HG02973 (cell line): ENCODE measurements at regions not wholly inside any gene's neighbourhood (a gene's known extent, or its start where the extent isn't known, plus 50 kb on each side); places are given as distances from the start of the nearest gene placed in this dataset.
"Not testable (repeated sequence)": the region's sequence is repeated elsewhere in the genome, so short reads cannot be mapped to it uniquely, and the experiment has no call there.

Source experiments
- ATAC-seq: cut with Tn5 transposase; IDR thresholded peaks from one replicate; pipeline ENCODE4 v1.9.1; 2021; ENCODE audit warnings: moderate library complexity; ENCODE audit not compliant: unreplicated experiment

DNA sequence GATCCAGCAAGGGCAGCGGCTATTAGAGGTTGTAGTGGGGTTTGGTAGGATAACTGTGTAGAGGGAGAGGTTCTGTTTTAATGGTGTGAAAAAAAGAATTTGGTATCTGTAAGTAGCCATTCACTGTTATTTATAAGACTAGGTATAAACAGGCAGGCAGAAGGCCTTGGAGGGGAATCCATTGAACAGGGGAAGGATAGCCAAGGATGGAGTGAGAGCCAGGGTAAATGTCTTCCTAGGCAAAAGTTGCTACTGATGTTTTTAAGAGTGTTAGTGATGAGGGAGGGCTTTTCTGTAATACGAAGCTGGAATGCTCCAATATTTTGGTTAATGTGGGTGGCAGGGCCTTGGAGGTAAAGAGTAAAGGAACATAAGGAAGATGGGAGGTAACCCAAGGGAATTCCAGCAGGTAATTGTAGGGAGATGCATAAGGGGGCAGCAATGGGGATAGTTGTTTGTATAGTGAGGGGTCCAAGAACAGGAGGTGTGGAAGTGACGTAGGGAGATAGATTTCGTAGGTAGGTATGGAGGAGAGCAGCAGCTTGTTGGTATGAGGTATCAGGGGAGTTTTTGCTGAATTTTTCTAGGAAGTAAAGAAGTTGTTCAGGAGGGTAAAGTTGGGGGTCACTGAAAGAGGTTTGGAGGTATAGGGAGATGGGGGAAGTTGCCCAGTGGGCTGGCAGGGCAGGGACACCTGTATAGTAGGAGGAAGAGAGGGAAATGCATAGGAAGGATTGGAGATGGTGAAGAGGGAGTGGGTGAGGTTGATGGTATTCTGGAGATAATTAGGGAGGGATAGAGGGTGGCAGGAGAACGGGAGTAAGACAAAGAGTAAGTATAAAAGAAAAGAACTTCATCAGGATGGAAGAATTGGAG lies 752.4 kb upstream of the ADGRB3 start:
- no peak for ATAC-seq

DNA sequence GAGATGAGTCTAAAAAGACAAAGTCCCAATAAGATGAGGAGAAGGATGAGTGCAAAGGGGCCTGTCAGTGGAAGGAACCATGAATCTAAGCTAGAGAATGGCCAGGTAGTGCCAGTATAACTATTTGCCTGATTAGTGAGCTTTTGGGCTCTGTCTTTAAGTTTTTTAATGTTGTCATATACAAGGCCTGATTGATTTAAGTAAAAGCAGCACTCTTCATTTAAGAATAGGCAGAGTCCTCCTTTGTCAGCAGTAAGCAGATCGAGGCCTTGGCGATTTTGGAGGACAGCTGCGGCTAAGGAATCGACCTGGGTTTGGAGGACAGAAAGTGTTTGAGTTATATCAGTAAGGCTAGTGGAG lies 753.4 kb upstream of the ADGRB3 start:
- ATAC-seq: no peak

DNA sequence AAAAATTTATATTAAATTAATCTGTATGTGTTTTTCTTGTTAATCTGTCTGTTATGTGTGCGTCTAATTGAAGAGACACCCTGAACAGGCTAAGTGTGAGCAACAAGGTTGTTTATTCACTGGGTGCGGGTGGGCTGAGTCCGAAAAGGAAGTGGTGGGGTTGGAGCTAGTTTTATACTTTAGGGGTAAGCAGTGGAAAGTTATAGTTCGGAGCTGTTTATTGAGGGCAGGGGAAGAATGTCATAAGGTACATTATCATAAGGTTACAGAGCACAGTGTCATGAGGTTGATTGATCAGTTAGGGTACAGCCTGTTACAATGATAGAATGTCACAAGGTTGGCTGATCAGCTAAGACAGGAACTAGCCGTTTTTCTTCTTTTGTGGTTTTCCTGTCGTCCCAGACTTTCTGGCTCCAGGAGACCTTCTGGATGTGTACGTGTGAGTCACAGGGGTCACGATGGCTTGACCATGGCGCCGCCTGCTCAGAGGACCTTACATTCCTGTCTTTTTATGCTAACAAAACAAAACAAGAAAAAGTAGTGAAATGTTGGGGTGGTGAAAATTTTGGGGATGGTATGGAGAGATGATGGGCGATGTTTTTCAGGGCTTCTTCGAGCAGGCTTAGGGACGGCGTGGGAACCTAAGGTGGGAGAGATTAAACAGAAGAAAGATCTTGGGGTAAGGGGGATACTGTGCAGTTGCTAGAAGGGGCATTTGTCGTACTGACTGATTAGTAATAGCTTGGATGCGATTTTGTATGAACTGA lies 754.0 kb upstream of the ADGRB3 start:
- no peak for ATAC-seq

DNA sequence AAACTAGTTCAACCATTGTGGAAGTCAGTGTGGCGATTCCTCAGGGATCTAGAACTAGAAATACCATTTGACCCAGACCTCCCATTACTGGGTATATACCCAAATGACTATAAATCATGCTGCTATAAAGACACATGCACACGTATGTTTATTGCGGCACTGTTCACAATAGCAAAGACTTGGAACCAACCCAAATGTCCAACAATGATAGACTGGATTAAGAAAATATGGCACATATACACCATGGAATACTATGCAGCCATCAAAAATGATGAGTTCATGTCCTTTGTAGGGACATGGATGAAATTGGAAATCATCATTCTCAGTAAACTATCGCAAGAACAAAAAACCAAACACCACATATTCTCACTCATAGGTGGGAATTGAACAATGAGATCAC lies 754.7 kb upstream of the ADGRB3 start:
- not testable (repeated sequence) for ATAC-seq

DNA sequence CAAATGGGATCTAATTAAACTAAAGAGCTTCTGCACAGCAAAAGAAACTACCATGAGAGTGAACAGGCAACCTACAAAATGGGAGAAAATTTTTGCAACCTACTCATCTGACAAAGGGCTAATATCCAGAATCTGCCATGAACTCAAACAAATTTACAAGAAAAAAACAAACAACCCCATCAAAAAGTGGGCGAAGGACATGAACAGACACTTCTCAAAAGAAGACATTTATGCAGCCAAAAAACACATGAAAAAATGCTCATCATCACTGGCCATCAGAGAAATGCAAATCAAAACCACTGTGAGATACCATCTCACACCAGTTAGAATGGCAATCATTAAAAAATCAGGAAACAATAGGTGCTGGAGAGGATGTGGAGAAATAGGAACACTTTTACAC lies 755.2 kb upstream of the ADGRB3 start:
- not testable (repeated sequence) for ATAC-seq

DNA sequence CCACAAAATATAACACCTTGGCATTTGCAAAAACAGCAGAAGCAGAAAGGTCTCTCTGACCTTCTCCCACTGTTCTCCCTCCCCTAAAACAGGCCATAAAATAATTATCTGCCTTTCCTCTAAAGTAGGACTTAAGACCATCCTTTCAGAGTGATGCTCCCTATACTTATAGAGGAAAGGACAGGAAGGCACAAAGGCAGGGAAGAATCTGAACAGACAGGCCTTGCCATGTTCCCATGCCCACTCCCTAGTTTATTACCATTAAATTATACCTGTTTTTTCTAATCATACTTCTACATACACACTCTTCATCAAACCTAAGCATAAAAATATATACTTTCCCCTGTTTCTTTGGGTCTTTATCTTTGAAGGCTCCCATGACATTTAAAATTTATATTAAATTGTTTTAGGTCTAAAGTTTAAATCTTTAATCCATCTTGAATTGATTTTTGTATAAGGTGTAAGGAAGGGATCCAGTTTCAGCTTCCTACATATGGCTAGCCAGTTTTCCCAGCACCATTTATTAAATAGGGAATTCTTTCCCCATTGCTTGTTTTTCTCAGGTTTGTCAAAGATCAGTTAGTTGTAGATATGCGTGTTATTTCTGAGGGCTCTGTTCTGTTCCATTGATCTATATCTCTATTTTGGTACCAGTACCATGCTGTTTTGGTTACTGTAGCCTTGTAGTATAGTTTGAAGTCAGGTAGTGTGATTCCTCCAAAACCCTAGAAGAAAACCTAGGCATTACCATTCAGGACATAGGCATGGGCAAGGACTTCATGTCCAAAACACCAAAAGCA lies 755.8 kb upstream of the ADGRB3 start:
- ATAC-seq: not testable (repeated sequence)

DNA sequence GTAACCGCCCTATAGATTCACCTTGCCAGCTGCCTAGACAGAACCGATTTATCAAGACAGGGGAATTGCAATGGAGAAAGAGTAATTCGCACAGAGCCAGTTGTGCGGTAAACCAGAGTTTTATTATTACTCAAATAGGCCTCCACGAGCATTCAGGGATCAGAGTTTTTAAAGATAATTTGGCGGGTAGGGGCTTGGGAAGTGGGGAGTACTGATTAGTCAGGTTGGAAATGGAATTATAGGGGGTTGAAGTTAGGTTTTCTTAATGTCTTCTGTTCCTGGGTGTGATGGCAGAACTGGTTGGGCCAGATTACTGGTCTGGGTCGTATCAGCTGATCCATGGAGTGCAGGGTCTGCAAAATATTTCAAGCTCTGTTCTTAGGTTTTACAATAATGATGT lies 756.9 kb upstream of the ADGRB3 start:
- ATAC-seq: not testable (repeated sequence)

DNA sequence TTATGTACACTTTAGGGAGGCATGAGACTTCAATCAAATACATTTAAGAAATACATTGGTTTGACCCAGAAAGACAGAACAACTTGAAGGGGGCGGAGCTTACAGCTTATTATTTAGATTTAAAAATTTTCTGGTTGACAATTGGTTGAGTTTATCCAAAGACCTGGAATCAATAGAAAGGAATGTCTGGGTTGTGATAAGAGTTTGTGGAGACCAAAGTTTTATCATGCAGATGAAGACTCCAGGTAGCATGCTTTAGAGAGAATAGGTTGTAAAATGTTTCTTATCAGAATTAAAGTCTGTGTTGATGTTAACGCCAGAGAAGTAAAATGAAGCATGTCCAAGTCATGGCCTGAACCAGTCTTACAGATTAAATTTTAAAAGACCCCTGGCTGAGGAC lies 757.8 kb upstream of the ADGRB3 start:
- ATAC-seq: no peak

DNA sequence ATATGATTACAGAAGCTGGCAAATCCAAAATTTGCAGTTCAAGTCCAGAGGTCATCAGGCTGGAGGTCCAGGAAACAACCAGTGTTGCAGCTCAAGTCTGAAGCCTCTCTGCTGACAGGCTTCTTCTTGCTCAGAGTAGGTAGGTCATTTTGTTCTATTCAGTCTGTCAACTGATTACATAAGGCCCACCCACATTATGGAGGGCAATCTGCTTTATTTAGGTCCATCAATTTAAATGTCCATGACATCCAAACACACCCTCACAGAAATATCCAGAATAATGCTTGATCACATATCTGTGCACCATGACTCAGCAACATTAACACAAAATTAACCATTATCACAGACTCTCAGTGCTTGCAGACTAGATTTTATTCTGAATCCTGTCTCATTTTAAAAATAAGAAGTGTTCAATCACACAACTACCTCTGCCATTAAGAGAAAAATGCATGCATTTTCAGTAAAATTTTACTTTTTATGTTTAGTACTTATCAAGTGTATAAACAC lies 759.2 kb upstream of the ADGRB3 start:
- ATAC-seq: no peak

DNA sequence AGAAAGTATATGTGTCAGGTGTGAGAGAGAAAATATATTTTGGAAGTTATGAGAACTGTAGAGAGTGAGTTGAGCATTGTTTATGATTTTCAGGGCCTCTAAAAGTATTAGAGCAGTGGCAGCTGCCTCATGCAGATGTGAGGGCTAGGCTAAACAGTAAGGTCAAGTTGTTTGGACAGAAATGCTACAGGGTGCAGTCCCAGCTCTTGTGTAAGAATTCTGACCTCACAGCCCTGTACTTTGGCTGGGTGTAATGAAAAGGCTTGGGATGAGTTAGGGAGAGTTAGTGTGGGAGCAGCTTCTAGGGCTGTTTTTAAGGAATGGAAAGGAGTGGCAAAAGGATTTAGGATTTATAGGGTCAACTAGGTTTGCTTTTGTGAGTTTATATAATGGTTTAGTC lies 764.8 kb upstream of the ADGRB3 start:
- no peak for ATAC-seq

DNA sequence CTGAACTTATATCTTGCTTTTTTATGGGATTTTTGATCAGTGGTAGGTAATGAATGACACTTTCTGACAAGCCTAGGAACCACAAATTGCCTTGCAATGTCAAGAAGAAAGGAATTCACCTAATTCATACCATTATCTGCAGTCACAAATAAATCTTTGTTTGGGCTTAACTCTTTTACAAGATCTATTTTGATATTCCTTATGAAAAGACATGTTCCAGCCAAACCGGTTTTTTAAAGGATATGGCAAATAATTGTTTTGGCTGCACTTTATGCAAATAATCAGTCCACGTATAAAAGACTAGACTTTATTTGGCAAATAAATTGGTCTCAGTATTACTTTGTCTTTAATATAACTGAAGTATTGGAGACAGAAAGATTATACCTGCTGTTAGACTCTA lies 771.7 kb upstream of the ADGRB3 start:
- no peak for ATAC-seq

DNA sequence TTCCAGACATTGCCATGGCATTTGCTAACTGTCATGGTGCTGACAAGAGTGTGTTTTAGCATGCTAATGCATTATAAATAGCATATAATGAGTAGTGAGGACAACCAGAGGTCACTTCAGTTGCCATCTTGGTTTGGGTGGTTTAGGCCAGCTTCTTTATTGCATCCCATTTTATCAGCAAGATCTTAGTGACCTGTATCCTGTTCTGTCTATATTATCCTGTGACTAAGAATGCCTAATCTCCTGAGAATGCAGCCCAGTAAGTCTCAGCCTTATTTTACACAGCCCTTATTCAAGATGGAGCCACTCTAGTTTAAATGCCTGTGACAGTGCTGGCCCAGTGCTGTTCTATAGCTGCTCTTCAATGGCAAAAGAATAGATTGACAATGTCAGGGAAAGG lies 781.0 kb upstream of the ADGRB3 start:
- ATAC-seq: no peak

DNA sequence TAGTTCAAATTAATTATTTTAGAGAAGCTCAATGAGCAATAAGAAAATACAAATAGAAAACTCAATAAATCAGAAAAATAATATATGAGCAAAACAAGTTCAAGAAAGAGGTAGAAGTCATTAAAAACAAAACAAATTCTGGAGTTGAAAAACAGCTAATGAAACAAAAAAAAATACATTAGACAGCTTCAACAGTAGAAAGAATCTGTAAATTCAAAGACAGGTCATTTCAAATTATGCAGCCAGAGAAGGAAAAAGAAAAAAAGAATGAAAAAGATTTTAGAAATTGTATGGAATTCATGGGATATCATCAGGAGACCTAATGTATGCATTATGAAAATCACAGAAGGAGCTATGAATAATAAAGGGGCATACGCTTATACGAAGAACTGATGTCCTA lies 795.3 kb upstream of the ADGRB3 start:
- no peak for ATAC-seq

DNA sequence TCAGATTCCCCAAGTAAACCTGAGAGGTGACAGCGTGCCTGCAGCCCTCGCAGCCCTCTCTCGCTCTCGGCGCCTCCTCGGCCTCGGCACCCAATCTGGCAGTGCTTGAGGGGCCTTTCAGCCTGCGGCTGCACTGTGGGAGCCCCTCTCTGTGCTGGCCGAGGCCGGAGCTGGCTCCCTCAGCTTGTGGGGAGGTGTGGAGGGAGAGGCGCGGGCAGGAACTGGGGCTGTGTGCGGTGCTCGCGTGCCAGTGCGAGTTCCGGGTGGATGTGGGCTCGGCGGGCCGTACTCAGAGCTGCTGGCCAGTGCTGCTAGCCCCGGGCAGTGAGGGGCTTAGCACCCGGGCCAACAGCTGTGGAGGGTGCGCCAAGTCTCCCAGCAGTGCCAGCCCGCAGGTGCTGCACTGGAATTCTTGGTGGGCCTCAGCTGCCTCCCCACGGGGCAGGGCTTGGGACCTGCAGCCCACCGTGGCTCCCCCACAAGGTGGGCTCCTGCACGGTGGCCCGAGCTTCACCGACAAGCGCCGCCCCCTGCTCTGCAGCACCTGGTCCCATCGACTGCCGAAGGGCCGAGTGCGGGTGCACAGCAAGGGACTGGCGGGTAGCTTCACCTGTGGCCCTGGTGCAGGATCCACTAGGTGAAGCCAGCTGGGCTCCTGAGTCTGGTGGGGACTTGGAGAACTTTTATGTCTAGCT lies 809.7 kb upstream of the ADGRB3 start:
- no peak for ATAC-seq

DNA sequence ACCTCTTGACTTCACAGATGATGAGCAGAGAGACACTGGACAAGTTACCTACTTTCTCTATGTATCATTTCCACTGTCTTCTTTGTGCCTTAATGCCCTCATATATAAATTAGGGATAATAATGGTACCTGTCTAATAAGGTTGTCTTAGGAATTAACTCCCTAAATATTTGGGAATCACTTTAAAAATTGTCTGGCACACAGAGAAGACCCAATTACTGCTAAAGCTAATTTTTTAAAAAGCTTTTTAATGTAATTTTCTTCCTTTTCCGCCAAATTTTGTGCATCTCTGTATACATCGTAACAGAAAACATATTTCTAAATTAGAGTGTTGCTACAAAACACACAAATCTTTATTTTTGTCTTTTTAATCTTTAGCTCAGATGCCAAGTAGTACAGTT lies 816.8 kb upstream of the ADGRB3 start:
- no peak for ATAC-seq

DNA sequence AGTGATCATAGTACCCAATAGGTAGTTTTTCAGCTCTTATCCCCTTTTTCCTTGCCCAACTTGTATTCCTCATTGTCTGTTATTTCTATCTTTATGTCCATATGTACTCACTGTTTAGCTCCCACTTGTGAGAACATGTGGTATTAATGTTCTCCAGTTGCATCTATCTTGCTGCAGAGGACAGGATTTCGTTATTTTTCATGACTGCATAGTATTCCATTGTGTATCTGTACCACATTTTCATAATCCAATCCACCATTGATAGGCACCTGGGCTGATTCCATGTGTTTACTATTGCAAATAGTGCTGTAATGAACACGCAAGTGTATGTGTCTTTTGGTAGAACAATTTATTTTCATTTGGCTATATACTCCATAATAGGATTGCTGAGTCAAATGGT lies 819.5 kb upstream of the ADGRB3 start:
- no peak for ATAC-seq

DNA sequence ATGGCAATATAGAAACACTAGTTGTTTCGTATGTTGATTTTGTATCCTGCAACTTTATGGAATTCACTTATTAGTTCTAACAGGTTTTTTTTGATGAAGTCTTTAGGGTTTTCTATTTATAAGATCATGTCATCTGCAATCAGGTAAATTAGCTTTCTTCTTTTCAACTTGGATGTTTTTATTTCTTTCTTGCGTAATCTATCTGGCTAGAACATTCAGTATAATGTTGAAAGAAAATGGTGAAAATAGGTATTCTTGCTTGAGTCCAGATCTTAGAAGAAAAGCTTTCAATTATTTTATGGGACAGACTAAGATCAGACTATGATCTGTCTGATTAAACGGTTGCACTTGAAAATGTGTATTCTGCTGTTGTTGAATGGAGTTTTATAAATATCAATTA lies 820.8 kb upstream of the ADGRB3 start:
- no peak for ATAC-seq

DNA sequence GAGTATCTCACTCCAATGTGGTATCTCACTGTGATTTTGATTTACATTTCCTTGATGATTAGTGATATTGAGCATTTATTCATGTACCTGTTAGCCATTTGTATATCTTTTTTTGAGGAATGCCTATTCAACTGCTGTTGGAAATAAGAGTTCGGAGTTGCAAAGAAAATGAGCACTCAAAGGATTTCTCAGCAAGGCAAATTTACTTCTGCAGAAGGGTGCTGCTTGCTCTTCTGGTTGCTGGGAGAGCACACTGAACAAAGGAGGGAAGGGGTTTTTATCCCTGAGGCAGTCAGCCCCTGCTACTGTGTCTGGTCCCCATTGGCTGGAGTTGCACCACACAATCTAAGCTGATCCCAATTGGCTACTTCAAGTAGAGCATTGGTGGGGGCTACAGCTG lies 822.4 kb upstream of the ADGRB3 start:
- ATAC-seq: no peak

DNA sequence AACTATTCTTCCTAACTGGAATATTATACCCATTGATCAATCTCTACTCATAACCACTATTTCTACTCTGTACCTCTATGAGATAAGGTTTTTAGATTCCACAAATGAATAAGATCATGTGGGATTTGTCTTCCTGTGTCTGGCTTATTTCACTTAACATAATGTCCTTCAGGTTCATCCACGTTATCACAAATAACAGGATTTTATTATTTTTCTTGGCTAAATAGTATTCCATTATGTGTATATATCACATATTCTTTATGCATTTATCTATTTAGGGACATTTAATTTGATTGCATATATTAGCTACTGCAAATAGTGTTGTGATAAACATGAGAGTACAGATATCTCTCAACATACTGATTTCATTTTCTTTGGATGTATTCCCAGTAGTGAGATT lies 823.0 kb upstream of the ADGRB3 start:
- no peak for ATAC-seq

DNA sequence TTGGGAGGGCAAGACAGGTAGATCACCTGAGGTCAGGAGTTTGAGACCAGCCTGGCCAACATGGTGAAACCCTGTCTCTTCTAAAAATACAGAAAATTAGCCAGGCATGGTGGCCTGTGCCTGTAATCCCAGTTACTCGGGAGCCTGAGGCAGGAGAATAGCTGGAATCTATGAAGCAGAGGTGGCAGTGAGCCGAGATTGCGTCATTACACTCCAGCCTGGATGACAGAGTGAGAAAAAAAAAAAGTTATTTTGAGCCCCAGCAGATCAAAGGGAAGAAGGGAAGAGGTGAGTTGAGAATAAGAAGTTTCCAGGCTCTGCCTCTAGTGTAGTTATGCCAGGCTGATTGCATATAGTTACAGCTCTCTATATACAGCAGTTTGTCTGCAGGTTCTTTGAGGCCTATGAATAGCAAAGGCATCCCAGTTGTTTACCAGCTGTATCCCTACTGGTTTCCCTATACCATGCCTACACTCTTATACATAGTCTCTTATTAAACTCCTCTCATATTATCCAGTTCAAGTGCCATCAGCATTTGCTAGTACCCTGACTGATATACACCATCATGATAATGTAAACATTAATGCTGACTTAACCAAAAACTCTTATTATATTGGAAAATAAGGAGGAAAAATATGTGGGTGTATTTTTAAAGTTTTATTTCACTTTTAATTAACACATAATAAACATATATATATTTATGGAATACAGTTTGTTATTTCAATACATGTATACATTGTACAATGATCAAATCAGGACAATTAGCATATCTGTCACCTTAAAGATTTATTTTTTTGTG lies 823.6 kb upstream of the ADGRB3 start:
- ATAC-seq: no peak
